ENCODE measurements at regions not wholly inside any gene's neighbourhood (a gene's known extent, or its start where the extent isn't known, plus 50 kb on each side); places are given as distances from the start of the nearest gene placed in this dataset.

- TF ChIP-seq ZNF184 (tag by site-specific recombination; IDR thresholded peaks at IDR 0.05) (no peak), ZNF416 (tag by site-specific recombination; IDR thresholded peaks at IDR 0.05) (no peak), CTCF (tag by site-specific recombination; IDR thresholded peaks at IDR 0.05) (no peak), ZBTB49 (tag by site-specific recombination; IDR thresholded peaks at IDR 0.05; ENCODE audit: low read depth) (no peak), ZNF555 (tag by site-specific recombination; conservative IDR thresholded peaks at IDR 0.05) (no peak), ZIC2 (tag by site-specific recombination; IDR thresholded peaks at IDR 0.05) (no peak), ZNF274 (IDR thresholded peaks at IDR 0.05; ENCODE audit: low read length) (no peak), ZNF274 (tag by site-specific recombination; IDR thresholded peaks at IDR 0.05; ENCODE audit: borderline replicate concordance) (no peak)
- TF ChIP-seq, protein P1, sequence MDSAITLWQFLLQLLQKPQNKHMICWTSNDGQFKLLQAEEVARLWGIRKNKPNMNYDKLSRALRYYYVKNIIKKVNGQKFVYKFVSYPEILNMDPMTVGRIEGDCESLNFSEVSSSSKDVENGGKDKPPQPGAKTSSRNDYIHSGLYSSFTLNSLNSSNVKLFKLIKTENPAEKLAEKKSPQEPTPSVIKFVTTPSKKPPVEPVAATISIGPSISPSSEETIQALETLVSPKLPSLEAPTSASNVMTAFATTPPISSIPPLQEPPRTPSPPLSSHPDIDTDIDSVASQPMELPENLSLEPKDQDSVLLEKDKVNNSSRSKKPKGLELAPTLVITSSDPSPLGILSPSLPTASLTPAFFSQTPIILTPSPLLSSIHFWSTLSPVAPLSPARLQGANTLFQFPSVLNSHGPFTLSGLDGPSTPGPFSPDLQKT (IDR thresholded peaks at IDR 0.05; ENCODE audit: borderline replicate concordance, low read depth, low read length) = no peak
Observed at GRCh38 chrX:25295466-25295865, 279.7 kb upstream of the ARX start.
